ENCODE measurements at regions not wholly inside any gene's neighbourhood (a gene's known extent, or its start where the extent isn't known, plus 50 kb on each side); places are given as distances from the start of the nearest gene placed in this dataset.

DNA sequence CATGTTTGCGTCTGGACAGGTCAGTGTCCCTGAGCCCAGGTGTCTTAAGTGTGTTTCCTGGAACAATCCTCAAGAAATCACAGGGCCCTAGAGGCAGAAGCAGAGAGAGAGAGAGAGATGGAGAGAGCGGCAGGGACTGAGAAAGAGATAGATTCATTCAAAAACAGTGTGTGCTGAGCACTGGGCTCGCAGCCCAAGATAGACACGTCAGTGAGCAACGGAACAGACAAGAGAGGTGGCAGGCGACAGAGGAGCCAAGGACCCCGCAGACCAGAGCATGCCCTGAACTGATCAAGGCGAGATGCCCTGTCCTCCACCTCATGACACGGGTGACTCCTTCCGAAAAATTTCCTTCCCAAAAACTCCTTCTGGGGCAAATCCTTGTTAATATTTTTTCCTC lies 362.0 kb upstream of the SULF2 start:
- Mint-ChIP-seq H3K4me3 (no peak overlapping the region), H3K27ac (no peak overlapping the region), H3K36me3 (ENCODE audit: low read depth) (no peaks in the 10 kb centered on the region), H3K4me1 (no peaks in the 10 kb centered on the region), H3K27me3 (ENCODE audit: insufficient read depth) (no peaks in the 10 kb centered on the region), H3K9me3 (peaks cover 8% of the 10 kb centered on the region)
- 91 to 96% methylated on average over 9 to 10 of the region's 10 CpGs for WGBS, 2 experiments (ENCODE audit: insufficient coverage in 1 of 2, insufficient read length in 1 of 2)
- Histone ChIP-seq H3K9me3 (ENCODE audit: control insufficient read depth, low read length) (no peaks in the 10 kb centered on the region), H3K27me3 (ENCODE audit: control insufficient read depth, insufficient read depth, low read length, poor library complexity, severe bottlenecking) (no peaks in the 10 kb centered on the region), H3K4me1 (ENCODE audit: control insufficient read depth, insufficient read depth, low read length) (no peaks in the 10 kb centered on the region), H3K36me3 (ENCODE audit: control insufficient read depth, insufficient read depth, low read length) (no peaks in the 10 kb centered on the region), H3K27ac (ENCODE audit: low read depth, low read length) (no peak overlapping the region), H3K4me3 (ENCODE audit: low read length) (no peak overlapping the region), H3K9ac (ENCODE audit: extremely low read depth, low read length, poor library complexity, severe bottlenecking) (no peak overlapping the region)
- TF ChIP-seq, protein P1, sequence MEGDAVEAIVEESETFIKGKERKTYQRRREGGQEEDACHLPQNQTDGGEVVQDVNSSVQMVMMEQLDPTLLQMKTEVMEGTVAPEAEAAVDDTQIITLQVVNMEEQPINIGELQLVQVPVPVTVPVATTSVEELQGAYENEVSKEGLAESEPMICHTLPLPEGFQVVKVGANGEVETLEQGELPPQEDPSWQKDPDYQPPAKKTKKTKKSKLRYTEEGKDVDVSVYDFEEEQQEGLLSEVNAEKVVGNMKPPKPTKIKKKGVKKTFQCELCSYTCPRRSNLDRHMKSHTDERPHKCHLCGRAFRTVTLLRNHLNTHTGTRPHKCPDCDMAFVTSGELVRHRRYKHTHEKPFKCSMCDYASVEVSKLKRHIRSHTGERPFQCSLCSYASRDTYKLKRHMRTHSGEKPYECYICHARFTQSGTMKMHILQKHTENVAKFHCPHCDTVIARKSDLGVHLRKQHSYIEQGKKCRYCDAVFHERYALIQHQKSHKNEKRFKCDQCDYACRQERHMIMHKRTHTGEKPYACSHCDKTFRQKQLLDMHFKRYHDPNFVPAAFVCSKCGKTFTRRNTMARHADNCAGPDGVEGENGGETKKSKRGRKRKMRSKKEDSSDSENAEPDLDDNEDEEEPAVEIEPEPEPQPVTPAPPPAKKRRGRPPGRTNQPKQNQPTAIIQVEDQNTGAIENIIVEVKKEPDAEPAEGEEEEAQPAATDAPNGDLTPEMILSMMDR (conservative IDR thresholded peaks at IDR 0.05): no peak
- no peak for DNase-seq

DNA sequence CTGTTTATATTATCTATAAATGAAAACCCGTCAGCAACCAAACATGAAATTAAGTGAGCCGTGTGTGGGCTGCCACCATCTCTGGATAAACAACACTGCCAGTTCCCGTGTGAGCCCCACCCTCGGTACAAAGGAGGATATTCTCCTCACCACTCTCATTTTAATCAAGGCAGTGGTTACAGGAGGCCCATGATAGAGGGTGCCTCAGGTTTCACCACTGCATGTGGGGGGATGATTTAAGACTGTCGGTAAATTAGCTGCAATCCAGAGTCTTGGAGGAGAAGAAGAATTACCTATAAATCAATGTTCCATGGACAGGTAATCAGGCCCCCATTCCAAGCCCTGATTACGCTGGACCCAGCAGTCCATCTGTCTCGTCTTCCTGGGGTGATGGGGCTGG lies 361.6 kb upstream of the SULF2 start:
- TF ChIP-seq, protein P1 (conservative IDR thresholded peaks at IDR 0.05): no peak
- H3K36me3 Mint-ChIP-seq (ENCODE audit: low read depth): no peaks in the 10 kb centered on the region
- Histone ChIP-seq H3K27me3 (ENCODE audit: control insufficient read depth, insufficient read depth, low read length, poor library complexity, severe bottlenecking) (no peaks in the 10 kb centered on the region), H3K27ac (ENCODE audit: low read depth, low read length) (no peak overlapping the region), H3K9ac (ENCODE audit: extremely low read depth, low read length, poor library complexity, severe bottlenecking) (no peak overlapping the region), H3K4me1 (ENCODE audit: control insufficient read depth, insufficient read depth, low read length) (no peaks in the 10 kb centered on the region), H3K4me3 (ENCODE audit: low read length) (no peak overlapping the region), H3K9me3 (ENCODE audit: control insufficient read depth, low read length) (peaks cover under 1% of the 10 kb centered on the region), H3K36me3 (ENCODE audit: control insufficient read depth, insufficient read depth, low read length) (no peaks in the 10 kb centered on the region)
- peaks cover 12% of the 10 kb centered on the region for H3K9me3 Mint-ChIP-seq
- H3K4me1 Mint-ChIP-seq: no peaks in the 10 kb centered on the region
- no peaks in the 10 kb centered on the region for H3K27me3 Mint-ChIP-seq (ENCODE audit: insufficient read depth)
- no peak overlapping the region for H3K4me3 Mint-ChIP-seq
- WGBS, 2 experiments (ENCODE audit: insufficient coverage in 1 of 2, insufficient read length in 1 of 2): 94 to 100% methylated on average over 2 to 7 of the region's 7 CpGs
- H3K27ac Mint-ChIP-seq: no peak overlapping the region
- DNase-seq: no peak

DNA sequence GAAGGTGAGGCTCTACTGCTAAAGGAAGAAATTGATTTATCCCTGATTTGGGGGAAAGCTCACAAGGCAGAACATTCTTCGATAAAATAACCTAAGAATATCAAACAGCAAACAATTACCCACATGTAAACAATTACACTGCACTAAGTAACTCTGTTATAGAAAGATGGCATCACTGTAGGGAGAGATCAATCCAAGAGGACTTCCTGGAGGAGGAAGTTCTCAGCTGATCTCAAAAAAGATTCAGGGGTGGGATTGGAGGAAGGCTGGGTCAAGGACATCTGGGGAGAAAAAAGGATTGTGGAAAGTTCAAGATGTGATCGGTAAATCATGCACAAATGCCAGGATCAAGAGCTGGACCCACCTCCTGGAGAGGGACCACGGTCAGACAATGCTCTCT lies 361.0 kb upstream of the SULF2 start:
- H3K36me3 ChIP-seq (ENCODE audit: control insufficient read depth, insufficient read depth, low read length): no peaks in the 10 kb centered on the region
- 94 to 96% methylated on average over 2 of the region's 3 CpGs for WGBS, 2 experiments (ENCODE audit: insufficient coverage in 1 of 2, insufficient read length in 1 of 2)
- no peak overlapping the region for H3K27ac ChIP-seq (ENCODE audit: low read depth, low read length)
- no peak for DNase-seq
- no peak overlapping the region for H3K27ac Mint-ChIP-seq
- peaks cover 3% of the 10 kb centered on the region for H3K27me3 Mint-ChIP-seq (ENCODE audit: insufficient read depth)
- no peak overlapping the region for H3K4me3 ChIP-seq (ENCODE audit: low read length)
- H3K9me3 Mint-ChIP-seq: peaks cover 18% of the 10 kb centered on the region
- no peaks in the 10 kb centered on the region for H3K4me1 Mint-ChIP-seq
- no peak overlapping the region for H3K4me3 Mint-ChIP-seq
- H3K27me3 ChIP-seq (ENCODE audit: control insufficient read depth, insufficient read depth, low read length, poor library complexity, severe bottlenecking): no peaks in the 10 kb centered on the region
- TF ChIP-seq, protein P1 (conservative IDR thresholded peaks at IDR 0.05): no peak
- peaks cover 6% of the 10 kb centered on the region for H3K9me3 ChIP-seq (ENCODE audit: control insufficient read depth, low read length)
- no peak overlapping the region for H3K9ac ChIP-seq (ENCODE audit: extremely low read depth, low read length, poor library complexity, severe bottlenecking)
- peaks cover 5% of the 10 kb centered on the region for H3K36me3 Mint-ChIP-seq (ENCODE audit: low read depth)
- H3K4me1 ChIP-seq (ENCODE audit: control insufficient read depth, insufficient read depth, low read length): no peaks in the 10 kb centered on the region
